Tibial nerve (tissue), 4 donors: ENCODE measurements at regions not wholly inside any gene's neighbourhood (a gene's known extent, or its start where the extent isn't known, plus 50 kb on each side); places are given as distances from the start of the nearest gene placed in this dataset.

Experiments used
- EP300 ChIP-seq, 2 donors: sonication (generic); formaldehyde crosslinking; IDR thresholded peaks; one replicate each; pipeline ENCODE4 v1.6.1; 2017; ENCODE audit warnings: antibody characterized with exemption in 2 of 2, mild to moderate bottlenecking in 1 of 2
- TF ChIP-seq, protein P1 (sequence below), 5 experiments: fragments of 200-600 bp in 3 of 5; fragments of 450-650 bp in 2 of 5; sonication (generic) in 3 of 5; IDR thresholded peaks; one replicate each; pipeline ENCODE4 v1.5.1; 2016 to 2019; ENCODE audit warnings: antibody characterized with exemption in 5 of 5, mild to moderate bottlenecking in 3 of 5, moderate library complexity in 2 of 5

GRCh38 chr4:154076921-154077320, 288.0 kb upstream of the SFRP2 start:
- TF ChIP-seq, protein P1, sequence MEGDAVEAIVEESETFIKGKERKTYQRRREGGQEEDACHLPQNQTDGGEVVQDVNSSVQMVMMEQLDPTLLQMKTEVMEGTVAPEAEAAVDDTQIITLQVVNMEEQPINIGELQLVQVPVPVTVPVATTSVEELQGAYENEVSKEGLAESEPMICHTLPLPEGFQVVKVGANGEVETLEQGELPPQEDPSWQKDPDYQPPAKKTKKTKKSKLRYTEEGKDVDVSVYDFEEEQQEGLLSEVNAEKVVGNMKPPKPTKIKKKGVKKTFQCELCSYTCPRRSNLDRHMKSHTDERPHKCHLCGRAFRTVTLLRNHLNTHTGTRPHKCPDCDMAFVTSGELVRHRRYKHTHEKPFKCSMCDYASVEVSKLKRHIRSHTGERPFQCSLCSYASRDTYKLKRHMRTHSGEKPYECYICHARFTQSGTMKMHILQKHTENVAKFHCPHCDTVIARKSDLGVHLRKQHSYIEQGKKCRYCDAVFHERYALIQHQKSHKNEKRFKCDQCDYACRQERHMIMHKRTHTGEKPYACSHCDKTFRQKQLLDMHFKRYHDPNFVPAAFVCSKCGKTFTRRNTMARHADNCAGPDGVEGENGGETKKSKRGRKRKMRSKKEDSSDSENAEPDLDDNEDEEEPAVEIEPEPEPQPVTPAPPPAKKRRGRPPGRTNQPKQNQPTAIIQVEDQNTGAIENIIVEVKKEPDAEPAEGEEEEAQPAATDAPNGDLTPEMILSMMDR (IDR thresholded peaks at IDR 0.05), result no peak
- TF ChIP-seq EP300 (IDR thresholded peaks at IDR 0.05), result no peak
